SK-N-SH treated with all-trans-retinoic acid at 6 μM for 48 hours (cell line): ENCODE measurements at regions not wholly inside any gene's neighbourhood (a gene's known extent, or its start where the extent isn't known, plus 50 kb on each side); places are given as distances from the start of the nearest gene placed in this dataset.

ENCODE experiments used
- ARNTL ChIP-seq: fragments of 450-650 bp; formaldehyde crosslinking; IDR thresholded peaks from 2 replicates; pipeline ENCODE4 v1.5.0; 2020; ENCODE audit warnings: low read depth, mild to moderate bottlenecking, moderate library complexity, borderline replicate concordance
- CREB5 ChIP-seq: fragments of 250-450 bp; sonication (Bioruptor Pico); IDR thresholded peaks from 2 replicates; pipeline ENCODE4 v1.5.1; 2020; ENCODE audit warnings: low read depth, mild to moderate bottlenecking, moderate library complexity
- CSRNP3 ChIP-seq: fragments of 250-450 bp; sonication (Bioruptor Pico); IDR thresholded peaks from 2 replicates; pipeline ENCODE4 v1.5.1; 2021; ENCODE audit warnings: mild to moderate bottlenecking, moderate library complexity
- PPARA ChIP-seq: fragments of 250-450 bp; sonication (Bioruptor Pico); IDR thresholded peaks from 2 replicates; pipeline ENCODE4 v1.5.0; 2020; ENCODE audit warnings: mild to moderate bottlenecking, borderline replicate concordance
- RARB ChIP-seq: fragments of 250-450 bp; sonication (Bioruptor Pico); IDR thresholded peaks from 2 replicates; pipeline ENCODE4 v1.8.0; 2021; ENCODE audit warnings: mild to moderate bottlenecking, moderate library complexity

GRCh38 chr9:16092142-16093091, 539.6 kb downstream of the CCDC171 start:
- TF ChIP-seq RARB (CRISPR knock-in tag) (no peak), PPARA (CRISPR knock-in tag) (no peak), ARNTL (no peak), CREB5 (no peak), CSRNP3 (CRISPR knock-in tag) (no peak)
